Loucy (cell line): ENCODE measurements at regions not wholly inside any gene's neighbourhood (a gene's known extent, or its start where the extent isn't known, plus 50 kb on each side); places are given as distances from the start of the nearest gene placed in this dataset.

ENCODE experiments used
- H2AFZ ChIP-seq: fragments of 200-600 bp; sonication (generic); 2 replicates; pipeline ENCODE4 v1.6.0; 2016; ENCODE audit warnings: antibody characterized with exemption, mild to moderate bottlenecking, low read length, moderate library complexity
- H3F3A ChIP-seq: fragments of 200-600 bp; 2 replicates; pipeline ENCODE4 v1.6.0; 2016; ENCODE audit warnings: antibody characterized with exemption, low read depth, mild to moderate bottlenecking
- H3K27me3 ChIP-seq: fragments of 200-600 bp; sonication (generic); 2 replicates; pipeline ENCODE4 v1.6.1; 2014; ENCODE audit warnings: low read length, mild to moderate bottlenecking; ENCODE audit not compliant: insufficient read depth, poor library complexity, severe bottlenecking
- H3K36me3 ChIP-seq: fragments of 200-600 bp; sonication (generic); 2 replicates; pipeline ENCODE4 v1.6.1; 2016; ENCODE audit warnings: low read length; ENCODE audit not compliant: insufficient read depth
- H3K4me1 ChIP-seq: fragments of 200-600 bp; sonication (generic); 2 replicates; pipeline ENCODE4 v1.5.1; 2014; ENCODE audit warnings: low read length, mild to moderate bottlenecking; ENCODE audit not compliant: insufficient read depth, poor library complexity, severe bottlenecking
- H3K4me2 ChIP-seq: fragments of 200-600 bp; sonication (generic); 2 replicates; pipeline ENCODE4 v1.6.0; 2014; ENCODE audit warnings: antibody characterized with exemption, low read length, low read depth, mild to moderate bottlenecking; ENCODE audit not compliant: poor library complexity, severe bottlenecking
- H3K4me3 ChIP-seq: fragments of 200-600 bp; sonication (generic); 2 replicates; pipeline ENCODE4 v1.5.1; 2014; ENCODE audit warnings: low read length, mild to moderate bottlenecking, mixed read lengths; ENCODE audit not compliant: poor library complexity, severe bottlenecking
- H3K79me2 ChIP-seq: fragments of 200-600 bp; sonication (generic); 2 replicates; pipeline ENCODE4 v1.6.1; 2014; ENCODE audit warnings: low read length; ENCODE audit not compliant: insufficient read depth
- H3K9ac ChIP-seq: fragments of 200-600 bp; sonication (generic); 2 replicates; pipeline ENCODE4 v1.6.0; 2014; ENCODE audit warnings: mild to moderate bottlenecking, low read depth, low read length, moderate library complexity; ENCODE audit not compliant: poor library complexity, severe bottlenecking
- H3K9me2 ChIP-seq: fragments of 200-600 bp; sonication (generic); replicated peaks from 2 replicates; pipeline ENCODE4 v1.6.1; 2016; ENCODE audit warnings: low read depth, low read length, mixed read lengths
- H3K9me3 ChIP-seq: fragments of 200-600 bp; sonication (generic); 2 replicates; pipeline ENCODE4 v1.6.1; 2014; ENCODE audit warnings: mild to moderate bottlenecking, antibody characterized with exemption, low read length, low read depth; ENCODE audit not compliant: insufficient read depth
- H4K20me1 ChIP-seq: fragments of 200-600 bp; sonication (generic); 2 replicates; pipeline ENCODE4 v1.6.0; 2014; ENCODE audit warnings: antibody characterized with exemption, low read length, mild to moderate bottlenecking; ENCODE audit not compliant: insufficient read depth, poor library complexity, severe bottlenecking
- EZH2phosphoT487 ChIP-seq: fragments of 200-600 bp; IDR thresholded peaks from 2 replicates; pipeline ENCODE4 v1.6.1; 2018; ENCODE audit warnings: antibody characterized with exemption, mild to moderate bottlenecking, moderate library complexity, borderline replicate concordance
- TF ChIP-seq, protein P1 (sequence below): fragments of 200-600 bp; sonication (generic); conservative IDR thresholded peaks from 2 replicates; pipeline ENCODE4 v1.5.1; 2014; ENCODE audit warnings: mild to moderate bottlenecking, antibody characterized with exemption, low read length

GRCh38 chr4:130424211-130424610, 1328.3 kb downstream of the C4orf33 start:
- Histone ChIP-seq H3K79me2 (no peaks in the 10 kb centered on the region), H4K20me1 (no peaks in the 10 kb centered on the region), H3K9me2 (0 out of 2 replicates have a peak, but pooled peaks cover 4% of the 10 kb centered on the region), H3K9me3 (no peaks in the 10 kb centered on the region), H3K27me3 (no peaks in the 10 kb centered on the region), H3F3A (no peaks in the 10 kb centered on the region), H3K36me3 (no peaks in the 10 kb centered on the region), H3K9ac (no peak overlapping the region), H2AFZ (no peak overlapping the region), H3K4me3 (no peak overlapping the region), H3K4me2 (no peak overlapping the region), H3K4me1 (no peaks in the 10 kb centered on the region)
- TF ChIP-seq, protein P1, sequence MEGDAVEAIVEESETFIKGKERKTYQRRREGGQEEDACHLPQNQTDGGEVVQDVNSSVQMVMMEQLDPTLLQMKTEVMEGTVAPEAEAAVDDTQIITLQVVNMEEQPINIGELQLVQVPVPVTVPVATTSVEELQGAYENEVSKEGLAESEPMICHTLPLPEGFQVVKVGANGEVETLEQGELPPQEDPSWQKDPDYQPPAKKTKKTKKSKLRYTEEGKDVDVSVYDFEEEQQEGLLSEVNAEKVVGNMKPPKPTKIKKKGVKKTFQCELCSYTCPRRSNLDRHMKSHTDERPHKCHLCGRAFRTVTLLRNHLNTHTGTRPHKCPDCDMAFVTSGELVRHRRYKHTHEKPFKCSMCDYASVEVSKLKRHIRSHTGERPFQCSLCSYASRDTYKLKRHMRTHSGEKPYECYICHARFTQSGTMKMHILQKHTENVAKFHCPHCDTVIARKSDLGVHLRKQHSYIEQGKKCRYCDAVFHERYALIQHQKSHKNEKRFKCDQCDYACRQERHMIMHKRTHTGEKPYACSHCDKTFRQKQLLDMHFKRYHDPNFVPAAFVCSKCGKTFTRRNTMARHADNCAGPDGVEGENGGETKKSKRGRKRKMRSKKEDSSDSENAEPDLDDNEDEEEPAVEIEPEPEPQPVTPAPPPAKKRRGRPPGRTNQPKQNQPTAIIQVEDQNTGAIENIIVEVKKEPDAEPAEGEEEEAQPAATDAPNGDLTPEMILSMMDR = no peak

GRCh38 chr4:130432289-130432688, 1336.3 kb downstream of the C4orf33 start:
- Histone ChIP-seq H3K36me3 (no peaks in the 10 kb centered on the region), H3K4me2 (no peak overlapping the region), H3K9me3 (no peaks in the 10 kb centered on the region), H3K9ac (no peak overlapping the region), H2AFZ (no peak overlapping the region), H4K20me1 (no peaks in the 10 kb centered on the region), H3K9me2 (no peaks in the 10 kb centered on the region), H3F3A (no peaks in the 10 kb centered on the region), H3K27me3 (no peaks in the 10 kb centered on the region), H3K4me1 (no peaks in the 10 kb centered on the region), H3K79me2 (no peaks in the 10 kb centered on the region), H3K4me3 (no peak overlapping the region)
- TF ChIP-seq, protein P1 = no peak
- TF ChIP-seq EZH2phosphoT487 = no peak

DNA sequence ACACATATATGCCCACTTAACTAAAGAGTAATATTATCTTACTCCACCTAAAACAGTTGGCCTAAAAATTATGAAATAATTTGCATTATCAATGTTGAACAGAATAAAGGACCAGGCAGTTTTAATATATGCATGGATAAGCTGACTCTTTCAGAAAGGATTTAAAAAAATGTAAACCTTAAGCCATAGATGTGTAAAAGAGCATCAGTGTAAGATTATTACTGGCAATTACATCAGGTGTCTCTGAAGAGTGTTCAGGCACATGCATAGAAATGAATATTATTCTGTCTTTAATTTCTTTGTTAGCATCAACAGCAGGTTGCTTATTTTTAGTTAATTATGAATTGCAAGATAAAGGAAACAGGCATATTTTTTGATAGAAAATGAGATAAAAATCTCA, 1353.8 kb downstream of the C4orf33 start:
- Histone ChIP-seq H2AFZ (no peak overlapping the region), H3K36me3 (no peaks in the 10 kb centered on the region), H3F3A (no peaks in the 10 kb centered on the region), H3K27me3 (no peaks in the 10 kb centered on the region), H3K9me2 (no peaks in the 10 kb centered on the region), H3K4me3 (no peak overlapping the region), H3K9me3 (no peaks in the 10 kb centered on the region), H4K20me1 (no peaks in the 10 kb centered on the region), H3K79me2 (no peaks in the 10 kb centered on the region), H3K9ac (no peak overlapping the region), H3K4me1 (no peaks in the 10 kb centered on the region), H3K4me2 (no peak overlapping the region)
- no peak for TF ChIP-seq EZH2phosphoT487
- TF ChIP-seq, protein P1 = no peak
